GM12892 (cell line): ENCODE measurements at regions not wholly inside any gene's neighbourhood (a gene's known extent, or its start where the extent isn't known, plus 50 kb on each side); places are given as distances from the start of the nearest gene placed in this dataset.

Experiments
- DNase-seq: peaks from one replicate; pipeline ENCODE4 v3.0.0; 2011; ENCODE audit not compliant: insufficient read length
- FAIRE-seq: peaks from 2 replicates; lab custom pipeline; 2011; peaks lifted over from hg19 to GRCh38; lab: Jason Lieb, UNC
- POLR2A ChIP-seq: IDR thresholded peaks from 2 replicates; pipeline ENCODE4 v1.6.1; 2011; ENCODE audit warnings: low read depth, low read length, control low read depth
- POLR2AphosphoS5 ChIP-seq: IDR thresholded peaks from 2 replicates; pipeline ENCODE4 v1.6.1; 2011; ENCODE audit warnings: low read depth, low read length, control low read depth
- TAF1 ChIP-seq: IDR thresholded peaks from 2 replicates; pipeline ENCODE4 v1.6.1; 2011; ENCODE audit warnings: low read depth, mild to moderate bottlenecking, control low read depth, low read length, borderline replicate concordance

GRCh38 chr7:52501696-52502095 is 533.7 kb upstream of the POM121L12 start:
- FAIRE-seq (no peak), DNase-seq (no peak)
- TF ChIP-seq POLR2AphosphoS5 = no peak

- DNase-seq (no peak), FAIRE-seq (no peak)
Observed at GRCh38 chr7:52500841-52501240, 534.6 kb upstream of the POM121L12 start.

GRCh38 chr7:52498366-52498765 is 537.1 kb upstream of the POM121L12 start:
- DNase-seq (no peak), FAIRE-seq (no peak)
- TF ChIP-seq POLR2A (no peak), POLR2AphosphoS5 (no peak), TAF1 (no peak)

More at GRCh38 chr7:52500841-52501240, 534.6 kb upstream of the POM121L12 start:
- no peak for TF ChIP-seq POLR2A

GRCh38 chr7:52486267-52486666 is 549.2 kb upstream of the POM121L12 start:
- FAIRE-seq (no peak), DNase-seq (no peak)
- no peak for TF ChIP-seq POLR2A
- no peak for TF ChIP-seq POLR2AphosphoS5
- TF ChIP-seq TAF1 = no peak

GRCh38 chr7:52482076-52482475 is 553.4 kb upstream of the POM121L12 start:
- no peak for FAIRE-seq
- TF ChIP-seq TAF1 (no peak), POLR2AphosphoS5 (no peak), POLR2A (no peak)
- DNase-seq = no peak

- no peak for FAIRE-seq
- TF ChIP-seq POLR2A = no peak
- no peak for TF ChIP-seq TAF1
- TF ChIP-seq POLR2AphosphoS5 = no peak
- DNase-seq = no peak
Observed at GRCh38 chr7:52481571-52481970, 553.9 kb upstream of the POM121L12 start.

- no peak for DNase-seq
- FAIRE-seq = no peak
- TF ChIP-seq POLR2A = no peak
- TF ChIP-seq POLR2AphosphoS5 = no peak
- no peak for TF ChIP-seq TAF1
Observed at GRCh38 chr7:52479990-52480389, 555.4 kb upstream of the POM121L12 start.

GRCh38 chr7:52475001-52475582 is 560.3 kb upstream of the POM121L12 start:
- FAIRE-seq = no peak
- DNase-seq = no peak
- no peak for TF ChIP-seq TAF1
- no peak for TF ChIP-seq POLR2A
- TF ChIP-seq POLR2AphosphoS5 = no peak

- TF ChIP-seq POLR2A = no peak
- TF ChIP-seq TAF1 = no peak
- no peak for TF ChIP-seq POLR2AphosphoS5
- FAIRE-seq (no peak), DNase-seq (no peak)
Observed at GRCh38 chr7:52473756-52474155, 561.7 kb upstream of the POM121L12 start.

GRCh38 chr7:52472006-52472620 is 563.3 kb upstream of the POM121L12 start:
- no peak for TF ChIP-seq TAF1
- no peak for TF ChIP-seq POLR2A
- no peak for TF ChIP-seq POLR2AphosphoS5
- DNase-seq (no peak), FAIRE-seq (no peak)

- FAIRE-seq = no peak
- no peak for TF ChIP-seq TAF1
- no peak for TF ChIP-seq POLR2AphosphoS5
- no peak for TF ChIP-seq POLR2A
Observed at GRCh38 chr7:52465216-52465615, 570.2 kb upstream of the POM121L12 start.

GRCh38 chr7:52463341-52463740 is 572.1 kb upstream of the POM121L12 start:
- no peak for TF ChIP-seq POLR2A
- TF ChIP-seq POLR2AphosphoS5 = no peak
- no peak for TF ChIP-seq TAF1
- FAIRE-seq = no peak
- DNase-seq = no peak

More at GRCh38 chr7:52465216-52465615, 570.2 kb upstream of the POM121L12 start:
- no peak for DNase-seq

- DNase-seq (no peak), FAIRE-seq (no peak)
- TF ChIP-seq POLR2AphosphoS5 (no peak), TAF1 (no peak), POLR2A (no peak)
Observed at GRCh38 chr7:52462474-52462873, 573.0 kb upstream of the POM121L12 start.
